ENCODE measurements at regions not wholly inside any gene's neighbourhood (a gene's known extent, or its start where the extent isn't known, plus 50 kb on each side); places are given as distances from the start of the nearest gene placed in this dataset.

DNA sequence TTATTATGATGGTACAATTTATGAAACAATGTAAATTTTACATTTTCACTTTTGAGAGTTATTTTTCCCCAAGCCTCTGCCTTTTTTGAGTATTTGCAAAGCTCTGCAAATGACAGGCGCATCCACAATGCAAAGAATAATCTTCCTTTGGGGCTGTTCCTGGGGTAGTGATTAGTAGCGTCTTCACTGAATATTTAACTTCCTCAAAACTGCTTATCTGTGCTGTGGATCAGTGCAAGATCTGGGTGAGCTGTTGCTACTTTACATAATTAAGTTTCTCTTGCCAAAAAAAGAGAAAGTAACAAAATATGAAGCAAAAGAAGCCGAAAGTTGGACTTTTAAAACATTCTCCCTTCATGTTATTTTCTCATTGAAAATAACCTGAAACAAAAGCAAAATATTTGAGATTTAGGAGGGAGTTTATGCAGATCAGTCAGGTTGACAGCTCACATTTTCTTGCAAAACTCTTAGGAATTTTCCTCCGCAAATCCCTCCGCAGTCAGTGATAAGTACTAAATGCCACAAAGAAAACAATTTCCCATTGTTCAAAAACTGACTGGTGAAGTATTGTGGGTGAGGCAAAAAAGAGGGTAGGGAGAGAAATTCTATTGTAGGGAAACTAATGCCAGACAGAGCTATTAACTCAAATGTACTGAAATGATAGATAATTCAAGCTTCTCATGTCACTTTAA, 276.4 kb upstream of the B3GALT2 start:
- TF ChIP-seq CBX8 (IDR thresholded peaks at IDR 0.05) (no peak), RAD21 (conservative IDR thresholded peaks at IDR 0.05 in 1 of 2, IDR thresholded peaks at IDR 0.05 in 1 of 2) (no peak), EHMT2 (IDR thresholded peaks at IDR 0.05; ENCODE audit: low read depth) (no peak), CHD2 (IDR thresholded peaks at IDR 0.05; ENCODE audit: low read length, partially characterized antibody) (no peak), MAFK (IDR thresholded peaks at IDR 0.05; ENCODE audit: partially characterized antibody) (no peak), NR3C1 (IDR thresholded peaks at IDR 0.05) (no peak), KDM1A (IDR thresholded peaks at IDR 0.05; ENCODE audit: low read depth) (no peak), JUNB (IDR thresholded peaks at IDR 0.05) (no peak), HOXA7 (CRISPR knock-in tag; IDR thresholded peaks at IDR 0.05) (no peak), ZC3H11A (IDR thresholded peaks at IDR 0.05) (no peak), USF2 (IDR thresholded peaks at IDR 0.05) (no peak), TP53 (CRISPR knock-in tag; IDR thresholded peaks at IDR 0.05) (no peak)
- TF ChIP-seq, protein P1, sequence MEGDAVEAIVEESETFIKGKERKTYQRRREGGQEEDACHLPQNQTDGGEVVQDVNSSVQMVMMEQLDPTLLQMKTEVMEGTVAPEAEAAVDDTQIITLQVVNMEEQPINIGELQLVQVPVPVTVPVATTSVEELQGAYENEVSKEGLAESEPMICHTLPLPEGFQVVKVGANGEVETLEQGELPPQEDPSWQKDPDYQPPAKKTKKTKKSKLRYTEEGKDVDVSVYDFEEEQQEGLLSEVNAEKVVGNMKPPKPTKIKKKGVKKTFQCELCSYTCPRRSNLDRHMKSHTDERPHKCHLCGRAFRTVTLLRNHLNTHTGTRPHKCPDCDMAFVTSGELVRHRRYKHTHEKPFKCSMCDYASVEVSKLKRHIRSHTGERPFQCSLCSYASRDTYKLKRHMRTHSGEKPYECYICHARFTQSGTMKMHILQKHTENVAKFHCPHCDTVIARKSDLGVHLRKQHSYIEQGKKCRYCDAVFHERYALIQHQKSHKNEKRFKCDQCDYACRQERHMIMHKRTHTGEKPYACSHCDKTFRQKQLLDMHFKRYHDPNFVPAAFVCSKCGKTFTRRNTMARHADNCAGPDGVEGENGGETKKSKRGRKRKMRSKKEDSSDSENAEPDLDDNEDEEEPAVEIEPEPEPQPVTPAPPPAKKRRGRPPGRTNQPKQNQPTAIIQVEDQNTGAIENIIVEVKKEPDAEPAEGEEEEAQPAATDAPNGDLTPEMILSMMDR (IDR thresholded peaks at IDR 0.05), result no peak

Measured in A549 (cell line).